Astrocyte (in vitro differentiated cells and primary cell): ENCODE measurements at regions not wholly inside any gene's neighbourhood (a gene's known extent, or its start where the extent isn't known, plus 50 kb on each side); places are given as distances from the start of the nearest gene placed in this dataset.

Experiments
- DNase-seq: peaks from one replicate; pipeline ENCODE4 v3.0.0-alpha.2; 2010; ENCODE audit warnings: low read depth
- FAIRE-seq: peaks from 2 replicates; lab custom pipeline; 2011; peaks lifted over from hg19 to GRCh38; lab: Jason Lieb, UNC
- H2AFZ ChIP-seq: 2 replicates; pipeline ENCODE4 v1.6.0; 2012; ENCODE audit warnings: low read depth, low read length, inconsistent platforms
- H3K27ac ChIP-seq: 2 replicates; pipeline ENCODE4 v1.5.1; 2011; ENCODE audit warnings: low read depth, low read length, inconsistent platforms
- H3K27me3 ChIP-seq: 2 replicates; pipeline ENCODE4 v1.6.0; 2011; ENCODE audit warnings: low read length, inconsistent platforms; ENCODE audit not compliant: insufficient read depth
- H3K36me3 ChIP-seq: 2 replicates; pipeline ENCODE4 v1.5.1; 2011; ENCODE audit warnings: low read length, inconsistent platforms; ENCODE audit not compliant: insufficient read depth
- H3K4me1 ChIP-seq: 2 replicates; pipeline ENCODE4 v1.5.1; 2011; ENCODE audit warnings: low read length, inconsistent platforms; ENCODE audit not compliant: insufficient read depth
- H3K4me2 ChIP-seq: 2 replicates; pipeline ENCODE4 v1.6.0; 2012; ENCODE audit warnings: low read length, inconsistent platforms
- H3K4me3 ChIP-seq: 2 replicates; pipeline ENCODE4 v1.5.1; 2011; ENCODE audit warnings: low read depth, mild to moderate bottlenecking, low read length, inconsistent platforms; ENCODE audit not compliant: insufficient read depth
- H3K79me2 ChIP-seq: 2 replicates; pipeline ENCODE4 v1.6.0; 2012; ENCODE audit warnings: mild to moderate bottlenecking, low read length, inconsistent platforms; ENCODE audit not compliant: insufficient read depth
- H3K9ac ChIP-seq: 2 replicates; pipeline ENCODE4 v1.6.0; 2012; ENCODE audit warnings: mild to moderate bottlenecking, low read length, inconsistent platforms
- H3K9me3 ChIP-seq: 2 replicates; pipeline ENCODE4 v1.5.1; 2012; ENCODE audit warnings: low read depth, mild to moderate bottlenecking, low read length, inconsistent platforms; ENCODE audit not compliant: insufficient read depth
- H4K20me1 ChIP-seq: 2 replicates; pipeline ENCODE4 v1.6.0; 2012; ENCODE audit warnings: low read length, inconsistent platforms; ENCODE audit not compliant: insufficient read depth
- H3K27ac Mint-ChIP-seq: one replicate; pipeline ENCODE4 v1.8.0; 2021; ENCODE audit warnings: mild to moderate bottlenecking, mixed read lengths; ENCODE audit not compliant: unreplicated experiment
- H3K27me3 Mint-ChIP-seq: one replicate; pipeline ENCODE4 v1.8.0; 2021; ENCODE audit warnings: low read depth, mixed read lengths; ENCODE audit not compliant: unreplicated experiment
- H3K36me3 Mint-ChIP-seq: one replicate; pipeline ENCODE4 v1.8.0; 2021; ENCODE audit warnings: low read depth, mixed read lengths; ENCODE audit not compliant: unreplicated experiment
- H3K4me1 Mint-ChIP-seq: one replicate; pipeline ENCODE4 v1.8.0; 2021; ENCODE audit warnings: low read depth, mixed read lengths; ENCODE audit not compliant: unreplicated experiment
- H3K4me3 Mint-ChIP-seq: one replicate; pipeline ENCODE4 v1.8.0; 2021; ENCODE audit warnings: mild to moderate bottlenecking, moderate library complexity, mixed read lengths; ENCODE audit not compliant: unreplicated experiment
- H3K9me3 Mint-ChIP-seq: one replicate; pipeline ENCODE4 v1.8.0; 2021; ENCODE audit warnings: mild to moderate bottlenecking, mixed read lengths; ENCODE audit not compliant: unreplicated experiment
- EZH2 ChIP-seq: IDR thresholded peaks from 2 replicates; pipeline ENCODE4 v1.6.1; 2012; ENCODE audit warnings: mild to moderate bottlenecking, low read length, inconsistent platforms; ENCODE audit not compliant: insufficient read depth
- TF ChIP-seq, protein P1 (sequence below): IDR thresholded peaks from 2 replicates; pipeline ENCODE4 v1.5.1; 2011; ENCODE audit warnings: low read depth, mild to moderate bottlenecking, inconsistent platforms, low read length, moderate library complexity; ENCODE audit not compliant: insufficient read depth

DNA sequence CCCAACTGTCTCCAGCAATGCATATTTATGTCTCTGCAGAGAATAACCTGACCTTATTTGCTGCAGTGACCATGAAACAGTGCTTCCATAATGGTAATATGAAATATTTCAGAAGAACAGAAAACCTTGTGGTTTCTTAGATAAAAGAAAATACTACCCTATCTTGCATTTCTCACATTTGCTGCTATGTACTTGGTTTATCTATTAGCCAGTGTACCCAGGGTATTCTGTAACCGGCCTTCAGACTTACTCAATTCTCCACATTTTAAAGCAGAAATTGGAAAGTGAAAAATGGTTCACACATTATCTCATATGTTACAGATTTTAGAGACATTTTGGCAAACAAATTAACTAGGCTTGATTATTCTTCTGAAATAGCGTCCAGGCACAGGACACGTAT is 57.9 kb upstream of the CCDC91 start:
- Mint-ChIP-seq H3K4me3 (no peak overlapping the region), H3K36me3 (no peaks in the 10 kb centered on the region), H3K27ac (no peak overlapping the region), H3K4me1 (peaks cover 26% of the 10 kb centered on the region), H3K9me3 (no peaks in the 10 kb centered on the region), H3K27me3 (no peaks in the 10 kb centered on the region)
- no peaks in the 10 kb centered on the region for H3K79me2 ChIP-seq
- no peaks in the 10 kb centered on the region for H3K36me3 ChIP-seq
- DNase-seq (no peak), FAIRE-seq (no peak)
- no peak overlapping the region for H2AFZ ChIP-seq
- no peak overlapping the region for H3K27ac ChIP-seq
- TF ChIP-seq, protein P1, sequence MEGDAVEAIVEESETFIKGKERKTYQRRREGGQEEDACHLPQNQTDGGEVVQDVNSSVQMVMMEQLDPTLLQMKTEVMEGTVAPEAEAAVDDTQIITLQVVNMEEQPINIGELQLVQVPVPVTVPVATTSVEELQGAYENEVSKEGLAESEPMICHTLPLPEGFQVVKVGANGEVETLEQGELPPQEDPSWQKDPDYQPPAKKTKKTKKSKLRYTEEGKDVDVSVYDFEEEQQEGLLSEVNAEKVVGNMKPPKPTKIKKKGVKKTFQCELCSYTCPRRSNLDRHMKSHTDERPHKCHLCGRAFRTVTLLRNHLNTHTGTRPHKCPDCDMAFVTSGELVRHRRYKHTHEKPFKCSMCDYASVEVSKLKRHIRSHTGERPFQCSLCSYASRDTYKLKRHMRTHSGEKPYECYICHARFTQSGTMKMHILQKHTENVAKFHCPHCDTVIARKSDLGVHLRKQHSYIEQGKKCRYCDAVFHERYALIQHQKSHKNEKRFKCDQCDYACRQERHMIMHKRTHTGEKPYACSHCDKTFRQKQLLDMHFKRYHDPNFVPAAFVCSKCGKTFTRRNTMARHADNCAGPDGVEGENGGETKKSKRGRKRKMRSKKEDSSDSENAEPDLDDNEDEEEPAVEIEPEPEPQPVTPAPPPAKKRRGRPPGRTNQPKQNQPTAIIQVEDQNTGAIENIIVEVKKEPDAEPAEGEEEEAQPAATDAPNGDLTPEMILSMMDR: no peak
- TF ChIP-seq EZH2: no peak
- no peaks in the 10 kb centered on the region for H4K20me1 ChIP-seq
- H3K4me2 ChIP-seq: no peak overlapping the region
- no peaks in the 10 kb centered on the region for H3K27me3 ChIP-seq
- no peaks in the 10 kb centered on the region for H3K9me3 ChIP-seq
- H3K9ac ChIP-seq: no peak overlapping the region
- H3K4me1 ChIP-seq: peaks cover 17% of the 10 kb centered on the region
- no peak overlapping the region for H3K4me3 ChIP-seq

DNA sequence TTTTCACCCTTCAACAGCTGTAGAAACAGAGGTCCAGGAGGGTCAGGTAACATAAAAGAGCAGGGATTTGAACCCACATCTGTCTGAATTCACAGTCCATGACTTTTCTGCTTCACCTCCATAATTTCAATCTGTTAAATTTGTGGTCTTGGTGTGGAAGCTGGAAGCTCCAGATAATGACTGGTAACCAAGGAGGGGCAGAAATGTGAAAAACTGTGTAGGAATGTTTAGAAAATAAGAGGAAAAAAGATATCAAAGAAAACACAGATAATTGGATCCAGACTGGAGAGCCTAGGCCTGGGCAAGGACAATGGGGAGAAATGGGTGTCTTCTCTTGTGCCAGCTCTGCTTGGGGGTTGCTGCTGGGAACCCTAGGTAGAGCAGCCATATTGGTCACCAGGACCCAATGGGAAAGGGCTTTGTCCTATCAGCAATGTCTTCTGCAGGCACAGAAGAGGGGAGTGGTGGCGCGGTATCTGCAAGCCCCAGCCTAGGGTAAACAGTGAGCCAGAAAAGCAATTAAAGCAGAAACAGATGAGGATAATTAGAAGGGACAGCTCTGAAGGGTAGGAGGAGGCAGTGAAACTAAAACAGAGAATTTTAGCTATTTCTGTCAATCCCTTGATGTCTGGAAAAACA is 54.3 kb upstream of the CCDC91 start:
- no peak overlapping the region for H3K4me3 ChIP-seq
- Mint-ChIP-seq H3K4me1 (peaks cover 16% of the 10 kb centered on the region), H3K27me3 (no peaks in the 10 kb centered on the region), H3K36me3 (no peaks in the 10 kb centered on the region), H3K9me3 (no peaks in the 10 kb centered on the region), H3K27ac (no peak overlapping the region), H3K4me3 (no peak overlapping the region)
- H3K36me3 ChIP-seq: no peaks in the 10 kb centered on the region
- no peak overlapping the region for H2AFZ ChIP-seq
- DNase-seq (no peak), FAIRE-seq (no peak)
- H3K4me1 ChIP-seq: peaks cover 11% of the 10 kb centered on the region
- H3K27me3 ChIP-seq: no peaks in the 10 kb centered on the region
- H3K27ac ChIP-seq: no peak overlapping the region
- no peaks in the 10 kb centered on the region for H3K9me3 ChIP-seq
- no peak overlapping the region for H3K4me2 ChIP-seq
- H3K79me2 ChIP-seq: no peaks in the 10 kb centered on the region
- no peaks in the 10 kb centered on the region for H4K20me1 ChIP-seq
- TF ChIP-seq EZH2: no peak
- TF ChIP-seq, protein P1: no peak
- no peak overlapping the region for H3K9ac ChIP-seq

- Mint-ChIP-seq H3K9me3 (no peaks in the 10 kb centered on the region), H3K4me1 (peaks cover 4% of the 10 kb centered on the region), H3K36me3 (no peaks in the 10 kb centered on the region), H3K27me3 (no peaks in the 10 kb centered on the region), H3K27ac (no peak overlapping the region), H3K4me3 (no peak overlapping the region)
- H2AFZ ChIP-seq: no peak overlapping the region
- no peak overlapping the region for H3K27ac ChIP-seq
- no peaks in the 10 kb centered on the region for H3K4me1 ChIP-seq
- no peak overlapping the region for H3K4me2 ChIP-seq
- H3K27me3 ChIP-seq: no peaks in the 10 kb centered on the region
- FAIRE-seq: no peak
- H3K4me3 ChIP-seq: no peak overlapping the region
- no peak overlapping the region for H3K9ac ChIP-seq
- no peaks in the 10 kb centered on the region for H4K20me1 ChIP-seq
- H3K36me3 ChIP-seq: no peaks in the 10 kb centered on the region
- H3K9me3 ChIP-seq: no peaks in the 10 kb centered on the region
- H3K79me2 ChIP-seq: no peaks in the 10 kb centered on the region
- TF ChIP-seq EZH2: no peak
- TF ChIP-seq, protein P1: no peak
- DNase-seq: no peak
Measured at GRCh38 chr12:28137414-28137813, 52.8 kb upstream of the CCDC91 start.
